ENCODE measurements at regions not wholly inside any gene's neighbourhood (a gene's known extent, or its start where the extent isn't known, plus 50 kb on each side); places are given as distances from the start of the nearest gene placed in this dataset.

GRCh38 chr2:238697193-238698071, 150.5 kb upstream of the TWIST2 start:
- no peak for DNase-seq (ENCODE audit: low spot score)
- in situ Hi-C loops (cut with MboI; ENCODE audit: low pct_unique_long_range_greater_than_20kb, low sequenced_read_pairs, unreplicated experiment): no loop called here
- TF ChIP-seq CTCF (IDR thresholded peaks at IDR 0.05; ENCODE audit: extremely low read depth, insufficient read depth, missing control alignments): no peak

- in situ Hi-C loops (cut with MboI; ENCODE audit: low pct_unique_long_range_greater_than_20kb, low sequenced_read_pairs, unreplicated experiment): no loop called here
- no peak for DNase-seq (ENCODE audit: low spot score)
- no peak for TF ChIP-seq CTCF (IDR thresholded peaks at IDR 0.05; ENCODE audit: extremely low read depth, insufficient read depth, missing control alignments)
Measured at GRCh38 chr2:238698072-238698352, 149.9 kb upstream of the TWIST2 start.

- in situ Hi-C loops (cut with MboI; ENCODE audit: low pct_unique_long_range_greater_than_20kb, low sequenced_read_pairs, unreplicated experiment): no loop called here
- DNase-seq (ENCODE audit: low spot score): no peak
- TF ChIP-seq CTCF (IDR thresholded peaks at IDR 0.05; ENCODE audit: extremely low read depth, insufficient read depth, missing control alignments): no peak
Measured at GRCh38 chr2:238698451-238699306, 149.2 kb upstream of the TWIST2 start.

- no peak for TF ChIP-seq CTCF (IDR thresholded peaks at IDR 0.05; ENCODE audit: extremely low read depth, insufficient read depth, missing control alignments)
- in situ Hi-C loops (cut with MboI; ENCODE audit: low pct_unique_long_range_greater_than_20kb, low sequenced_read_pairs, unreplicated experiment): no loop called here
- no peak for DNase-seq (ENCODE audit: low spot score)
Measured at GRCh38 chr2:238699307-238700116, 148.4 kb upstream of the TWIST2 start.

- TF ChIP-seq CTCF (IDR thresholded peaks at IDR 0.05; ENCODE audit: extremely low read depth, insufficient read depth, missing control alignments): no peak
- no peak for DNase-seq (ENCODE audit: low spot score)
- in situ Hi-C loops (cut with MboI; ENCODE audit: low pct_unique_long_range_greater_than_20kb, low sequenced_read_pairs, unreplicated experiment): no loop called here
Measured at GRCh38 chr2:238700117-238700457, 147.8 kb upstream of the TWIST2 start.
